Prostate gland (tissue), 2 donors: ENCODE measurements at regions not wholly inside any gene's neighbourhood (a gene's known extent, or its start where the extent isn't known, plus 50 kb on each side); places are given as distances from the start of the nearest gene placed in this dataset.
"Not testable (repeated sequence)": the region's sequence is repeated elsewhere in the genome, so short reads cannot be mapped to it uniquely, and the experiment has no call there.

Source experiments
- DNase-seq: peaks from one replicate; pipeline ENCODE4 v3.0.0-alpha.2; 2019; ENCODE audit warnings: low spot score
- H3K27ac ChIP-seq, 2 donors: fragments of 200-600 bp; sonication (generic); 2 replicates each; pipeline ENCODE4 v1.5.1; 2017 to 2019
- H3K27me3 ChIP-seq: fragments of 200-600 bp; sonication (generic); replicated peaks from 2 replicates; pipeline ENCODE4 v1.5.1; 2019; ENCODE audit not compliant: insufficient read depth
- H3K36me3 ChIP-seq, 2 donors: fragments of 200-600 bp; sonication (generic); 1 replicate in 1 of 2; 2 replicates in 1 of 2; pipeline versions ENCODE4 v1.5.1 to v1.8.1; 2017 to 2019
- H3K4me1 ChIP-seq: fragments of 200-600 bp; sonication (generic); replicated peaks from 2 replicates; pipeline ENCODE4 v1.5.1; 2019
- H3K4me3 ChIP-seq, 2 donors: fragments of 200-600 bp; sonication (generic); 2 replicates each; pipeline ENCODE4 v1.5.1; 2017 to 2019
- H3K9me3 ChIP-seq: fragments of 200-600 bp; sonication (generic); 2 replicates; pipeline ENCODE4 v1.5.1; 2017
- POLR2A ChIP-seq: fragments of 450-650 bp; IDR thresholded peaks from one replicate; pipeline ENCODE4 v1.6.1; 2016; ENCODE audit warnings: antibody characterized with exemption, mild to moderate bottlenecking
- POLR2AphosphoS5 ChIP-seq: sonication (generic); formaldehyde crosslinking; IDR thresholded peaks from one replicate; pipeline ENCODE4 v1.6.1; 2017; ENCODE audit warnings: antibody characterized with exemption
- WGBS: methylation state at CpG from one replicate; pipeline ENCODE4 v1.1.5; 2018; 5-methylcytosine and 5-hydroxymethylcytosine counted together
- intact Hi-C: fragments of 100-400 bp; cut with DNase I; formaldehyde crosslinking; loops from one replicate; pipeline ENCODE4 v1.14.2; 2022
- TF ChIP-seq, protein P1 (sequence below), 4 experiments: fragments of 200-600 bp in 2 of 4; fragments of 450-650 bp in 2 of 4; sonication (generic) in 2 of 4; IDR thresholded peaks; 1 replicate in 3 of 4; 2 replicates in 1 of 4; pipeline ENCODE4 v1.5.1; 2016 to 2019; ENCODE audit warnings: antibody characterized with exemption in 4 of 4, mild to moderate bottlenecking in 2 of 4, moderate library complexity in 2 of 4

DNA sequence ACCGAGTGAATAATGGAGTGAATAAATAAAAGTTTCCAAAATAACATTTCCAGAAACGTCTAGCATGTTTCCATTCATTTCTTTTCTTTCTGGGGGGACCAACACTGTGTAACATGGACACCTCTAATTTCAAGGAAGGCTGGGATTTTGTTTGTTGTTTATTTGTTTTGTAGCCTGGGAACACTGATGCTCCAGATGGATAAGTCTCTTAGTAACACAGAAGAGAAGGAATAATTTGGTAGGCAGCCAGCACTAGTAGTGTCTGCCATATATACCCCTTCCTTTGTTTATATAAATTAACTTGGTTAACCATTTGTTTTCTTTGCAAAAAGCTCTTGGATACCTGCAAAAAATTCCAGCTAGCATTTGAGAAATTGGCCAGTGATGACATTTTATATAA is 411.4 kb upstream of the DEPDC1 start:
- TF ChIP-seq, protein P1, sequence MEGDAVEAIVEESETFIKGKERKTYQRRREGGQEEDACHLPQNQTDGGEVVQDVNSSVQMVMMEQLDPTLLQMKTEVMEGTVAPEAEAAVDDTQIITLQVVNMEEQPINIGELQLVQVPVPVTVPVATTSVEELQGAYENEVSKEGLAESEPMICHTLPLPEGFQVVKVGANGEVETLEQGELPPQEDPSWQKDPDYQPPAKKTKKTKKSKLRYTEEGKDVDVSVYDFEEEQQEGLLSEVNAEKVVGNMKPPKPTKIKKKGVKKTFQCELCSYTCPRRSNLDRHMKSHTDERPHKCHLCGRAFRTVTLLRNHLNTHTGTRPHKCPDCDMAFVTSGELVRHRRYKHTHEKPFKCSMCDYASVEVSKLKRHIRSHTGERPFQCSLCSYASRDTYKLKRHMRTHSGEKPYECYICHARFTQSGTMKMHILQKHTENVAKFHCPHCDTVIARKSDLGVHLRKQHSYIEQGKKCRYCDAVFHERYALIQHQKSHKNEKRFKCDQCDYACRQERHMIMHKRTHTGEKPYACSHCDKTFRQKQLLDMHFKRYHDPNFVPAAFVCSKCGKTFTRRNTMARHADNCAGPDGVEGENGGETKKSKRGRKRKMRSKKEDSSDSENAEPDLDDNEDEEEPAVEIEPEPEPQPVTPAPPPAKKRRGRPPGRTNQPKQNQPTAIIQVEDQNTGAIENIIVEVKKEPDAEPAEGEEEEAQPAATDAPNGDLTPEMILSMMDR (IDR thresholded peaks at IDR 0.05), result no peak
- TF ChIP-seq POLR2A (no peak), POLR2AphosphoS5 (no peak)
- no peaks in the 10 kb centered on the region for H3K4me1 ChIP-seq
- intact Hi-C loops, result no loop called here
- H3K4me3 ChIP-seq, result no peak overlapping the region
- 56% methylated on average over 2 of the region's 2 CpGs for WGBS
- H3K27me3 ChIP-seq, result no peaks in the 10 kb centered on the region
- no peak for DNase-seq
- H3K27ac ChIP-seq, result no peak overlapping the region
- H3K36me3 ChIP-seq, result no peaks in the 10 kb centered on the region
- no peaks in the 10 kb centered on the region for H3K9me3 ChIP-seq

GRCh38 chr1:68916221-68916902 is 419.5 kb upstream of the DEPDC1 start:
- Histone ChIP-seq H3K4me3 (no peak overlapping the region), H3K9me3 (no peaks in the 10 kb centered on the region), H3K4me1 (no peaks in the 10 kb centered on the region), H3K27ac (no peak overlapping the region), H3K36me3 (no peaks in the 10 kb centered on the region), H3K27me3 (no peaks in the 10 kb centered on the region)
- WGBS, result 34% methylated on average over 4 of the region's 4 CpGs
- TF ChIP-seq POLR2A (no peak), POLR2AphosphoS5 (no peak)
- DNase-seq, result no peak
- intact Hi-C loops, result no loop called here

DNA sequence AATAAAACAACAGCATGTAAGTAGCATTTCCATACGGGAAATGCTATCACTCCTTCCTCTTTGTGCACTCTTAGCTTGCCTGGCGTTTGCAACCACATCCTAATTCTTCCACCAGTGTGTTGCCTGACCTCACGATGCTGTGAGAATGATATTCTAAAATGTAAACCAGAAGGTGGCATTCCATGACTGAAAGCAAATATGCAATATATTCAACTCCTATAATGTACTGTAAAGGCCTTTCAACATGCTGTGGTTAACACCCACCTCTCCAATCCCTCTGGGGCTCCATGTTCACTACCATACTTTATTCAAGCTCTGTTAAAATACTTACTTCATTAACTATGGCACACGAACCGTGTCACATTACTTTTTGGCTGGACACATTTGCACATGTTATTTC is 420.6 kb upstream of the DEPDC1 start:
- Histone ChIP-seq H3K9me3 (no peaks in the 10 kb centered on the region), H3K36me3 (no peaks in the 10 kb centered on the region), H3K27me3 (no peaks in the 10 kb centered on the region), H3K4me3 (no peak overlapping the region), H3K27ac (no peak overlapping the region), H3K4me1 (no peaks in the 10 kb centered on the region)
- 63% methylated on average over 5 of the region's 5 CpGs for WGBS
- DNase-seq, result no peak
- TF ChIP-seq, protein P1 (IDR thresholded peaks at IDR 0.05), result no peak
- TF ChIP-seq POLR2A (no peak), POLR2AphosphoS5 (no peak)
- intact Hi-C loops, result no loop called here

- no peak overlapping the region for H3K4me3 ChIP-seq
- no peaks in the 10 kb centered on the region for H3K27me3 ChIP-seq
- H3K4me1 ChIP-seq, result no peaks in the 10 kb centered on the region
- intact Hi-C loops, result no loop called here
- no peaks in the 10 kb centered on the region for H3K36me3 ChIP-seq
- H3K27ac ChIP-seq, result no peak overlapping the region
- TF ChIP-seq, protein P1 (IDR thresholded peaks at IDR 0.05), result no peak
- TF ChIP-seq POLR2A, result no peak
- no peak for TF ChIP-seq POLR2AphosphoS5
- H3K9me3 ChIP-seq, result no peaks in the 10 kb centered on the region
- DNase-seq, result no peak
- 94% methylated on average over 1 of the region's 1 CpG for WGBS
Observed at GRCh38 chr1:68918563-68918962, 421.7 kb upstream of the DEPDC1 start.

- H3K4me3 ChIP-seq, result no peak overlapping the region
- no peaks in the 10 kb centered on the region for H3K9me3 ChIP-seq
- intact Hi-C loops, result no loop called here
- no peak overlapping the region for H3K27ac ChIP-seq
- TF ChIP-seq, protein P1 (IDR thresholded peaks at IDR 0.05), result no peak
- TF ChIP-seq POLR2AphosphoS5 (no peak), POLR2A (no peak)
- H3K4me1 ChIP-seq, result no peaks in the 10 kb centered on the region
- 68% methylated on average over 1 of the region's 1 CpG for WGBS
- H3K27me3 ChIP-seq, result no peaks in the 10 kb centered on the region
- H3K36me3 ChIP-seq, result no peaks in the 10 kb centered on the region
- no peak for DNase-seq
Observed at GRCh38 chr1:68919075-68919474, 422.2 kb upstream of the DEPDC1 start.

DNA sequence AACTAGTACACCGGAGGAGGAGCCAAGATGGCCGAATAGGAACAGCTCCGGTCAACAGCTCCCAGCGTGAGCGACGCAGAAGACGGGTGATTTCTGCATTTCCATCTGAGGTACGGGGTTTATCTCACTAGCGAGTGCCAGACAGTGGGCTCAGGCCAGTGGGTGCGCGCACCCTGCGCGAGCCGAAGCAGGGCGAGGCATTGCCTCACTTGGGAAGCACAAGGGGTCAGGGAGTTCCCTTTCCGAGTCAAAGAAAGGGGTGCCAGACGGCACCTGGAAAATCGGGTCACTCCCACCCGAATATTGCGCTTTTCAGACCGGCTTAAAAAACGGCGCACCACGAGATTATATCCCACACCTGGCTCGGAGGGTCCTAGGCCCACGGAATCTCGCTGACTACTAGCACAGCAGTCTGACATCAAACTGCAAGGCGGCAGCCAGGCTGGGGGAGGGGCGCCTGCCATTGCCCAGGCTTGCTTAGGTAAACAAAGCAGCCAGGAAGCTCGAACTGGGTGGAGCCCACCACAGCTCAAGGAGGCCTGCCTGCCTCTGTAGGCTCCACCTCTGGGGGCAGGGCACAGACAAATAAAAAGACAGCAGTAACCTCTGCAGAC is 426.7 kb upstream of the DEPDC1 start:
- WGBS, result 94% methylated on average over 29 of the region's 30 CpGs
- intact Hi-C loops, H3K27ac ChIP-seq, DNase-seq, H3K27me3 ChIP-seq, H3K9me3 ChIP-seq, H3K4me1 ChIP-seq, H3K4me3 ChIP-seq, H3K36me3 ChIP-seq: not testable (repeated sequence)
